Amniotic stem cell (primary cell): ENCODE measurements at regions not wholly inside any gene's neighbourhood (a gene's known extent, or its start where the extent isn't known, plus 50 kb on each side); places are given as distances from the start of the nearest gene placed in this dataset.

ENCODE experiments used
- DNase-seq: peaks from one replicate; lab custom pipeline; 2025; lab: John Stamatoyannopoulos, UW

GRCh38 chr4:62161446-62161845 lies 961.3 kb downstream of the ADGRL3 start:
- DNase-seq, result no peak

- no peak for DNase-seq
These were observed 959.8 kb downstream of the ADGRL3 start for GRCh38 chr4:62159876-62160275.

GRCh38 chr4:62159306-62159705 lies 959.2 kb downstream of the ADGRL3 start:
- DNase-seq, result no peak

- no peak for DNase-seq
These were observed 956.1 kb downstream of the ADGRL3 start for GRCh38 chr4:62156205-62156604.

- DNase-seq, result no peak
These were observed 945.1 kb downstream of the ADGRL3 start for GRCh38 chr4:62145276-62145675.

GRCh38 chr4:62144431-62144830 lies 944.3 kb downstream of the ADGRL3 start:
- no peak for DNase-seq

- no peak for DNase-seq
These were observed 935.5 kb downstream of the ADGRL3 start for GRCh38 chr4:62135565-62136156.

GRCh38 chr4:62133977-62134376 lies 933.9 kb downstream of the ADGRL3 start:
- no peak for DNase-seq

GRCh38 chr4:62133101-62133897 lies 933.2 kb downstream of the ADGRL3 start:
- no peak for DNase-seq

- no peak for DNase-seq
These were observed 930.9 kb downstream of the ADGRL3 start for GRCh38 chr4:62131049-62131448.

- no peak for DNase-seq
These were observed 930.5 kb downstream of the ADGRL3 start for GRCh38 chr4:62130637-62131036.

- no peak for DNase-seq
These were observed 930.1 kb downstream of the ADGRL3 start for GRCh38 chr4:62130230-62130629.
